Rectal smooth muscle tissue (tissue), 1 donor: ENCODE measurements at regions not wholly inside any gene's neighbourhood (a gene's known extent, or its start where the extent isn't known, plus 50 kb on each side); places are given as distances from the start of the nearest gene placed in this dataset.

Source experiments
- H3K27ac ChIP-seq: one replicate; pipeline ENCODE4 v1.7.0; 2013; ENCODE audit warnings: low read depth, low read length, inconsistent platforms
- H3K27me3 ChIP-seq: one replicate; pipeline ENCODE4 v1.7.0; 2013; ENCODE audit warnings: low read length; ENCODE audit not compliant: control insufficient read depth, insufficient read depth
- H3K36me3 ChIP-seq: one replicate; pipeline ENCODE4 v1.7.0; 2013; ENCODE audit warnings: low read length; ENCODE audit not compliant: control insufficient read depth, insufficient read depth
- H3K4me1 ChIP-seq: one replicate; pipeline ENCODE4 v1.7.0; 2013; ENCODE audit warnings: low read length; ENCODE audit not compliant: control insufficient read depth, insufficient read depth
- H3K4me3 ChIP-seq: one replicate; pipeline ENCODE4 v1.7.0; 2013; ENCODE audit warnings: low read length
- H3K9ac ChIP-seq: one replicate; pipeline ENCODE4 v1.7.0; 2013; ENCODE audit warnings: low read length

DNA sequence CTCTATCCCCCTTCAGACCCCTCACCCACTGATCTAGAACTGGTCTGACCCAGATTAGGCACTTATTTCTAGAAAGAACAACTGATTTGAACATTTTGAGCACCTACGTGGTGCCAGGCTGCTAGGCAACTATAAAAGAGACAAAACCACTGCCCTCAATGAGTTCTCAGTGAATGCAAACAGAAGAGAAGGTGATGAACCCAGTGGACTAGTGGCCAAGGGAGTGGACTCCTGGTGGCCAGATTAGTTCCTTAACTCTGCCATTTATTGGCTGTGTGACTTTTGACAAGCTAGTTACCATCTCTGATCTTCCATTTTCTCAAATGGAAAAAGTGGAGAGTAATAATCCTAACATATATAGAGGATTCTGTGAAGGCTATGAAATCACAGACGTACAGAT, 259.1 kb upstream of the SALL1 start:
- no peaks in the 10 kb centered on the region for H3K36me3 ChIP-seq
- no peak overlapping the region for H3K4me3 ChIP-seq
- H3K27me3 ChIP-seq, result no peaks in the 10 kb centered on the region
- H3K27ac ChIP-seq, result no peak overlapping the region
- H3K9ac ChIP-seq, result no peak overlapping the region
- H3K4me1 ChIP-seq, result no peaks in the 10 kb centered on the region

DNA sequence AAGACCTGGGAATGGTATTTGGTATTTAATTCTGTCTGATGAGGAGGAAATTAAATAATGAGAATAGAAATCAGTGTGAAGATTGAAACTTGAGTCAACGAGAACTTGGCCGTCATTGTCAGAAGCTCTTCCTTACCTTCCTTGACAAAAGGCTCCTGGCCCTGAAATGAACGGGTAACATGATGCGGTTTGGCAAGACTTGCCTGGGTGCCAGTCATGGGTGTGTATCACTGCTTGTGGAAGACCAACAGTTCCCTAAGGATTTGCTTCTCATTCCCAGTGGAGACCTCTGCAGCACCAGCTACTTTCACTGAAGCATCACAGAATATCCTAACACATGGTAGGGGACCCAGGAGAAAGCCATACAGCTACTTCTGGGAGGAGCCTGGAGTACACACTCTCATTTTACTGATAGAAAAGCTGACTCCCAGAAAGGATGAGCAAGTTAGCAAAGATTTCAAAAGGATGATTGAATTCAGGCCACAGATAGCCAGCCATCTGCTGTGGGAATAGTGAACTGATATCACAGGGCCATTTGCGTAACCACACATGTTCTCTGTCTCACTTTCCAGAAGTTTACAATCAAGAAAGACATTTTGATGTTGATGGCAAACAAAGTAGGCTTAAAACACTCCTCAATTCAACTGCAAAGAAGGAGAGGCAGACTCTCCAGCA, 258.1 kb upstream of the SALL1 start:
- no peak overlapping the region for H3K9ac ChIP-seq
- H3K27ac ChIP-seq, result no peak overlapping the region

DNA sequence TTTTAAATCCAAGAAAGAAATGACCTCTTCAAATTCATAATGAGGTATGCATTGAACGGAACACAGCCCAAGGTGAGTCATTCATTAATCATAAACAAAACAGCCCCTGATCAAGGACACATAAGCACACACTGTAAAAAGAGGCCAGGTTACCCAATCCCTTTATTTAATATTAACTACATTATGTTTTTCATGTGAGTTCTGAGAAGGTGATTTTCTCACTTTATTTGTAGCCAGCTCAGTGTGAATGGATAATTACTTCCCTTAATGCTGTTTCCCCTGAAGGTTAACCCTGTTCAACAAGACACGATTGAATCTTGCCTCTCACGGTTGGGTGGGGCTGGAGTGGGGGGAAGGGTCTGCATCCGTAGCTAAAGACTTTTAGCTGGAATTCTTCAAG, 257.3 kb upstream of the SALL1 start:
- Histone ChIP-seq H3K36me3 (no peaks in the 10 kb centered on the region), H3K9ac (no peak overlapping the region), H3K27ac (no peak overlapping the region), H3K4me1 (no peaks in the 10 kb centered on the region), H3K4me3 (no peak overlapping the region), H3K27me3 (no peaks in the 10 kb centered on the region)

More for the DNA sequence above, 258.1 kb upstream of the SALL1 start:
- no peaks in the 10 kb centered on the region for H3K4me1 ChIP-seq
- no peaks in the 10 kb centered on the region for H3K27me3 ChIP-seq
- no peaks in the 10 kb centered on the region for H3K36me3 ChIP-seq
- H3K4me3 ChIP-seq, result no peak overlapping the region

GRCh38 chr16:51407921-51408320, 256.9 kb upstream of the SALL1 start:
- no peak overlapping the region for H3K9ac ChIP-seq
- no peaks in the 10 kb centered on the region for H3K36me3 ChIP-seq
- no peaks in the 10 kb centered on the region for H3K4me1 ChIP-seq
- H3K27ac ChIP-seq, result no peak overlapping the region
- no peaks in the 10 kb centered on the region for H3K27me3 ChIP-seq
- H3K4me3 ChIP-seq, result no peak overlapping the region

- H3K4me3 ChIP-seq, result no peak overlapping the region
- no peak overlapping the region for H3K27ac ChIP-seq
- no peaks in the 10 kb centered on the region for H3K27me3 ChIP-seq
- no peak overlapping the region for H3K9ac ChIP-seq
- H3K4me1 ChIP-seq, result no peaks in the 10 kb centered on the region
- H3K36me3 ChIP-seq, result no peaks in the 10 kb centered on the region
Measured at GRCh38 chr16:51407199-51407598, 256.1 kb upstream of the SALL1 start.

DNA sequence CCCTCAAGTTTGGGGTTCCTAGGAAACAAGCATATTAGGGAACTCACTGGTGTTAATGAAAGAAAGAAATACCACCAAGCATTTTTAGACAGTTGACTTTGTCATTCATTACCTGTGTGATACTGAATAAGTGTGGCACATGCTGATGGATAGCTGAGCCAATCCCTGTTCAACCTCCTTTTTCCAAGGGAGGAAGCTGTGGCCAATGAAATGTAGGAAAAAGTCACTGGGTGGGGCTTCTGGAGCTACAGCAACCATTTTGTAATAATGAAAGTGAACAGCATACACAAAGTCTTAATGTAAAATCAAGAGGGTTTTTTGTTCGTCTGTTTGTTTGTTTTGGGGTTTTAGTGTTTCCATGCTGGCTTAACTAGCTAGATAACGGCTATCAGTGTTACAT, 254.3 kb upstream of the SALL1 start:
- Histone ChIP-seq H3K4me1 (no peaks in the 10 kb centered on the region), H3K36me3 (no peaks in the 10 kb centered on the region), H3K27ac (no peak overlapping the region), H3K4me3 (no peak overlapping the region), H3K27me3 (no peaks in the 10 kb centered on the region), H3K9ac (no peak overlapping the region)

DNA sequence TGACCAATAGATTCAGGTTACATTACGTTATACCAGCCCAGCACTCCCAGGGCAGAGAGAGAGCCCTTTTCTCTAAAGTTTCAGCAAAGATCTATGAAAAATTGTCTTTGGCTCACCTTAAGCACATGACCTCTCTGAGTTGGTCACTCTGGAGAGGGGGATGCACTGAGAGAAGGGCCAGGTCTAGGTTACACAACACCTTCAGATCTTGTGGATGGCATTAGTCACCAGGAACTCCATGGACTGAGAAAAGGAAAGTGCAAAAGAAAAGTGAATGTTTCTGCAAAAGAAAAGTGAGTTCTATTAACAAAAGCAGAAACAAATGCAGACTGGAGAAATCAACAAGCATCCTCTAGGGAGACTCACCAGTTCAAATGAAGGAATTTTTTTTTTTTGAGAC, 253.3 kb upstream of the SALL1 start:
- Histone ChIP-seq H3K4me3 (no peak overlapping the region), H3K27me3 (no peaks in the 10 kb centered on the region), H3K9ac (no peak overlapping the region), H3K36me3 (no peaks in the 10 kb centered on the region), H3K27ac (no peak overlapping the region), H3K4me1 (no peaks in the 10 kb centered on the region)

- Histone ChIP-seq H3K9ac (no peak overlapping the region), H3K4me3 (no peak overlapping the region)
Measured at GRCh38 chr16:51402785-51403184, 251.7 kb upstream of the SALL1 start.

GRCh38 chr16:51402298-51402697, 251.2 kb upstream of the SALL1 start:
- H3K4me3 ChIP-seq, result no peak overlapping the region
- no peak overlapping the region for H3K9ac ChIP-seq
- no peak overlapping the region for H3K27ac ChIP-seq
- no peaks in the 10 kb centered on the region for H3K36me3 ChIP-seq
- no peaks in the 10 kb centered on the region for H3K4me1 ChIP-seq
- no peaks in the 10 kb centered on the region for H3K27me3 ChIP-seq

More at GRCh38 chr16:51402785-51403184, 251.7 kb upstream of the SALL1 start:
- H3K27me3 ChIP-seq, result no peaks in the 10 kb centered on the region
- H3K4me1 ChIP-seq, result no peaks in the 10 kb centered on the region
- H3K36me3 ChIP-seq, result no peaks in the 10 kb centered on the region
- no peak overlapping the region for H3K27ac ChIP-seq

DNA sequence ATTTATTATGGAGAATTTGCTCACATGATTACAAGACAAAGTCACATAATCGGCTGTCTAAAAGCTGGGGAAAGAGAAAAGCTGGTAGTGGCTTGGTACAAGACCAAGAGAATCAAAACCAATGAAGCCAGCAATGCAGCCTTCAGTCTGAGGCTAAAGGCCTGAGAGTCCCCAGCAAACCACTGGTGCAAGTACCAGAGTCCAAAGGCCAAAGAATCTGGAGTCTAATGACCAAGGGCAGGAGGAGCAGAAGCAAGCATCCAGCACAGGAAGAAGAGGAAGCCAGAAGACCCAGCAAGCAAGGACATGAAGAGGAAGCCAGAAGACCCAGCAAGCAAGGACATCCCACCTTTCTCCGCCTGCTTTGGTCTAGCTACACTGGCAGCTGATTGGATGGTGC, 250.6 kb upstream of the SALL1 start:
- Histone ChIP-seq H3K4me3 (no peak overlapping the region), H3K27ac (no peak overlapping the region), H3K27me3 (no peaks in the 10 kb centered on the region), H3K36me3 (no peaks in the 10 kb centered on the region), H3K9ac (no peak overlapping the region), H3K4me1 (no peaks in the 10 kb centered on the region)

GRCh38 chr16:51399908-51400670, 249.0 kb upstream of the SALL1 start:
- H3K27me3 ChIP-seq, result no peaks in the 10 kb centered on the region
- no peak overlapping the region for H3K27ac ChIP-seq
- no peaks in the 10 kb centered on the region for H3K36me3 ChIP-seq
- no peak overlapping the region for H3K9ac ChIP-seq
- H3K4me1 ChIP-seq, result no peaks in the 10 kb centered on the region
- H3K4me3 ChIP-seq, result no peak overlapping the region

DNA sequence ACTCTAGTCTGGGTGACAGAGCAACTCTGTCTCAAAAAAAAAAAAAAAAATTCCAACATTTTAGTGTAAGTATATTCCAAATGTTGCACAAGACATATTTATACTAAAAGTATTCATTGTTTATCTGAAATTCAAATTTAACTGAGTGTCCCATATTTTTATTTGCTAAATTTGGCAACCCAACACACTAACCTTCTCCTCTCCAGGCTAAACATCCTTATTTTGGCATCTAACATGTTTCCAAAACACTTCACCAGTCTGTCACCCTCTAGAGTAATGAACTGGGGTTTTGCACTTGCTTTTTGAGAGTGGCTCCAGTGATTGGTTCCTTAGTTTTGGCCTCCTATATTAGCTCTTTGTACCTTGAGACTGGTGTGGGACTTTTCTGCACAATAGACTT, 243.4 kb upstream of the SALL1 start:
- Histone ChIP-seq H3K27ac (no peak overlapping the region), H3K9ac (no peak overlapping the region), H3K4me3 (no peak overlapping the region), H3K36me3 (no peaks in the 10 kb centered on the region), H3K27me3 (no peaks in the 10 kb centered on the region), H3K4me1 (no peaks in the 10 kb centered on the region)
